Left lung (tissue), 4 donors: ENCODE measurements at regions not wholly inside any gene's neighbourhood (a gene's known extent, or its start where the extent isn't known, plus 50 kb on each side); places are given as distances from the start of the nearest gene placed in this dataset.

Experiments used
- ATAC-seq: fragments of 200-7000 bp; cut with Tn5 transposase; one replicate; pipeline ENCODE4 v1.9.1; 2020; ENCODE audit warnings: moderate library complexity
- DNase-seq, 4 donors: peaks; one replicate each; pipeline ENCODE4 v3.0.0-alpha.2; 2013 to 2020
- H3K27ac ChIP-seq, 2 donors: fragments of 200-600 bp; sonication (generic) in 1 of 2; one replicate each; pipeline versions ENCODE4 v1.5.0 to v1.8.0; 2020 to 2021
- H3K27me3 ChIP-seq, 2 donors: fragments of 200-600 bp; sonication (generic) in 1 of 2; one replicate each; pipeline versions ENCODE4 v1.5.0 to v1.8.0; 2020 to 2021
- H3K36me3 ChIP-seq, 2 donors: fragments of 200-600 bp; sonication (generic) in 1 of 2; one replicate each; pipeline versions ENCODE4 v1.5.0 to v1.8.0; 2020 to 2021
- H3K4me1 ChIP-seq, 2 donors: fragments of 200-600 bp; one replicate each; pipeline ENCODE4 v1.8.0; 2021
- H3K4me3 ChIP-seq, 2 donors: fragments of 200-600 bp; sonication (generic) in 1 of 2; one replicate each; pipeline versions ENCODE4 v1.5.0 to v1.8.0; 2020 to 2021; ENCODE audit warnings: mild to moderate bottlenecking in 1 of 2
- H3K9me3 ChIP-seq, 2 donors: fragments of 200-600 bp; sonication (generic) in 1 of 2; one replicate each; pipeline versions ENCODE4 v1.5.0 to v1.8.0; 2020 to 2021
- intact Hi-C, 2 donors: fragments of 100-400 bp; cut with DNase I; formaldehyde crosslinking; loops; one replicate each; pipeline versions ENCODE4 v1.11.2 to v1.14.2; 2022
- TF ChIP-seq, protein P1 (sequence below), 2 donors: fragments of 200-600 bp; sonication (generic) in 1 of 2; IDR thresholded peaks; one replicate each; pipeline versions ENCODE4 v1.5.0 to v1.8.0; 2021; ENCODE audit warnings: antibody characterized with exemption in 2 of 2
- donor health status: DM: no; HTN: yes; CAD: no.
- donor health status: DM: no; HTN: no; CAD: no.

DNA sequence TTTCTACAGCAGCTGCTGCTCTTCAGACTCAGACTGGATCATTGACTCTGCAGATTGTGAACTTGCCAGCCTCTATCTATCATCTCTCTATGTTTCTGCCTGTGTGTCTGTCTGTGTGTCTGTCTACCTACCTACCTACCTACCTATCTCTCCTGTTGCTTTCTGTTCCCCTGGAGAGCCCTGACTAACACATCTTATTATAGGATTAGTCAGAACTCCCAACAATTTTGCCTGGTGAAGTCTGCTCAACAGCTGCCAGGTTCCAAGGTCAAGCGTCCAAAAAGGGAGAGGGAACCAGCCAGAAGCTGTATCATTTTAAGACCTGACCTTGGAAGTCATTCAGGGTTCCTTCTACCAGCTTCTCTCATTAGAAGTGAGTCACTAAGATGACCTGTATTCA is 579.0 kb upstream of the DPP6 start:
- intact Hi-C loops = no loop called here
- no peak for ATAC-seq

DNA sequence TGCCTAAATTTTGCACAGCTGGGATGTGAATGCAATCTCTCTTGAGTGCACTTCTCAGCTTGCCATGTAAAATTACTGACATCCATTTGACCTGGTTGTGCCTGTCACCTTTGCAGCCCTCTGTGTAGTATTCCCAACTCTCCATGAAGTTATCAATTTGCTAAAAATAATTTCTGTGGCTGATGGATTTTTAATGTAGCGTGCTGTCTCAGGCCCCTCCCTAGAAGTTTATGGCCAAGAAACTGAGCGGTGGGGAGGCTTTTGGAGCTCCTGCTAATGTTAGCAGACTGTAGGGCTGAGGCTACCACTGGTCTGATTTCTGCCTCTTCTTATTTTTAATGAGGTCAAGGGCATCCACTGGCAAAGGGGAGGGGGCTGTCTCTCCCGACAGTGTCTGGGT is 577.0 kb upstream of the DPP6 start:
- Histone ChIP-seq H3K36me3 (no peaks in the 10 kb centered on the region), H3K9me3 (peaks cover 0 to 21% of the 10 kb centered on the region in 2 donors), H3K27me3 (no peaks in the 10 kb centered on the region), H3K4me3 (no peak overlapping the region), H3K4me1 (no peaks in the 10 kb centered on the region), H3K27ac (no peak overlapping the region)
- DNase-seq (no peak), ATAC-seq (no peak)
- intact Hi-C loops = no loop called here
- TF ChIP-seq, protein P1, sequence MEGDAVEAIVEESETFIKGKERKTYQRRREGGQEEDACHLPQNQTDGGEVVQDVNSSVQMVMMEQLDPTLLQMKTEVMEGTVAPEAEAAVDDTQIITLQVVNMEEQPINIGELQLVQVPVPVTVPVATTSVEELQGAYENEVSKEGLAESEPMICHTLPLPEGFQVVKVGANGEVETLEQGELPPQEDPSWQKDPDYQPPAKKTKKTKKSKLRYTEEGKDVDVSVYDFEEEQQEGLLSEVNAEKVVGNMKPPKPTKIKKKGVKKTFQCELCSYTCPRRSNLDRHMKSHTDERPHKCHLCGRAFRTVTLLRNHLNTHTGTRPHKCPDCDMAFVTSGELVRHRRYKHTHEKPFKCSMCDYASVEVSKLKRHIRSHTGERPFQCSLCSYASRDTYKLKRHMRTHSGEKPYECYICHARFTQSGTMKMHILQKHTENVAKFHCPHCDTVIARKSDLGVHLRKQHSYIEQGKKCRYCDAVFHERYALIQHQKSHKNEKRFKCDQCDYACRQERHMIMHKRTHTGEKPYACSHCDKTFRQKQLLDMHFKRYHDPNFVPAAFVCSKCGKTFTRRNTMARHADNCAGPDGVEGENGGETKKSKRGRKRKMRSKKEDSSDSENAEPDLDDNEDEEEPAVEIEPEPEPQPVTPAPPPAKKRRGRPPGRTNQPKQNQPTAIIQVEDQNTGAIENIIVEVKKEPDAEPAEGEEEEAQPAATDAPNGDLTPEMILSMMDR (IDR thresholded peaks at IDR 0.05) = no peak

More for the DNA sequence above, 579.0 kb upstream of the DPP6 start:
- Histone ChIP-seq H3K36me3 (no peaks in the 10 kb centered on the region), H3K4me1 (no peaks in the 10 kb centered on the region), H3K27me3 (no peaks in the 10 kb centered on the region), H3K4me3 (no peak overlapping the region), H3K27ac (no peak overlapping the region), H3K9me3 (peaks cover 0 to 7% of the 10 kb centered on the region in 2 donors)
- DNase-seq = no peak
- TF ChIP-seq, protein P1 (IDR thresholded peaks at IDR 0.05) = no peak

DNA sequence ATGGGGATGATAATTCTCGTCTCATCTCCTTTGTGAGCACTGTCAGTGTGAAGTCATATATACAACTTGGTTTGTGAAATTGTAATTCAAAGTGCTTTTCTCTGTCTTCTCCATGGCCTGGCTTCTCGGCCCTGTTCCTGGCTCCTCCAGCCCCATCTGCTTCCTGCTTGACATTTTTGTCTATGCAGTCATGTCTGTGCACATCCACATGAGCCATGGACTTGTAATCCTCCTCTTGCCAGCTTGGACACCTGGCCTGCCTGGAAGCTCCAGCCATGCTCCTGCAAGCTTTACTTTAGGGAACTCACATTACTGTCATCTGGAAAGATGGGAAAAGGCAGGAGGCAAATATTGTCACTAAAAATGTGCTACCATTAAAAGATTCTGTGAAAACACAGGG is 576.0 kb upstream of the DPP6 start:
- Histone ChIP-seq H3K36me3 (no peaks in the 10 kb centered on the region), H3K4me3 (no peak overlapping the region), H3K27ac (no peak overlapping the region), H3K4me1 (no peaks in the 10 kb centered on the region), H3K27me3 (no peaks in the 10 kb centered on the region), H3K9me3 (peaks cover 0 to 23% of the 10 kb centered on the region in 2 donors)
- TF ChIP-seq, protein P1 (IDR thresholded peaks at IDR 0.05) = no peak
- no peak for ATAC-seq
- no peak for DNase-seq
- intact Hi-C loops = no loop called here

DNA sequence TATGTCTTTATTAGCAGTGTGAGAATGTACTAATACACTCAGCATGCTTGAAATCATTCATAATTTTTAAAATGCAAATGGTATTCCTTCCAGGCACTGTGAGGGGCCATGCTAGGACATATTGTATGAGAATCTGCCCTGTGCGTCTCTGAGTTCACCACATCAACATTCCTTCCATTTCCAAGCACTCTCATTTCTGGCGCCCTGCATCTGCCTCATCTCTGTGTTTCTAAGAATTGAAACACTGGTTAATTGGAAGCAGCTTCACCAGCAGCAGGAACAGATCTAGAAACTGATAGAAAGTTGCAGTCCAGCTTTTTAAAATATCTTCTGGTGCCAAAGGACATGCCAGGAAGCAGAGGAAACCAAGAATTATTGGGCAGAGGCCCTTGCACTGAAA is 555.9 kb upstream of the DPP6 start:
- Histone ChIP-seq H3K36me3 (no peaks in the 10 kb centered on the region), H3K27ac (no peak overlapping the region), H3K27me3 (no peaks in the 10 kb centered on the region), H3K9me3 (peaks cover 0 to 3% of the 10 kb centered on the region in 2 donors), H3K4me3 (no peak overlapping the region), H3K4me1 (no peaks in the 10 kb centered on the region)
- TF ChIP-seq, protein P1 (IDR thresholded peaks at IDR 0.05) = no peak
- peak; percentile 35 for ATAC-seq
- intact Hi-C loops = no loop called here
- no peak for DNase-seq

DNA sequence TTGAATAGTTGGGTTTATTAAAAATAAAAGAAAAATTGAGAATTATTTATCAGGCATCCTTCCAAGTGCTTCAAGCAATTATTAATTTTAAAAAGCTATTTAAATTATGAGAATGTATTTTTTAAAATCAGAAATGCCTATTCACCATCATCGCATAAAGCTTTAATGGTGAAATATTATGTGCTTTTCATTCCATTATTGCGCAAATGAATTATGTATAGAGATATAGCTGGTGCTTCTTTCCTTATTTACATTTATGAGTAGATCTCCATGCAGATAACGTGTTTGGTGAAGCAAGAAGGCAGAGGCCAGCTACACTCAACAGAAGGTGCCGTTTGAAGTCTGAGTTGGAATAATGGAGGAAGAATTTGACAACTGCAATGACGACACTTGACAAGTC is 549.1 kb upstream of the DPP6 start:
- no peak overlapping the region for H3K4me3 ChIP-seq
- H3K4me1 ChIP-seq = no peaks in the 10 kb centered on the region
- peaks cover 0 to 9% of the 10 kb centered on the region in 2 donors for H3K9me3 ChIP-seq
- TF ChIP-seq, protein P1 (IDR thresholded peaks at IDR 0.05) = no peak
- DNase-seq = no peak
- H3K27me3 ChIP-seq = no peaks in the 10 kb centered on the region
- ATAC-seq = no peak
- no peaks in the 10 kb centered on the region for H3K36me3 ChIP-seq
- intact Hi-C loops = no loop called here
- no peak overlapping the region for H3K27ac ChIP-seq
